PC-3 (cell line): ENCODE measurements at regions not wholly inside any gene's neighbourhood (a gene's known extent, or its start where the extent isn't known, plus 50 kb on each side); places are given as distances from the start of the nearest gene placed in this dataset.

Source experiments
- EZH2 ChIP-seq: fragments of 300-600 bp; sonication (generic); IDR thresholded peaks from one replicate; pipeline ENCODE4 v1.6.1; 2017; ENCODE audit warnings: antibody characterized with exemption, mild to moderate bottlenecking, low read length; ENCODE audit not compliant: unreplicated experiment
- EZH2phosphoT487 ChIP-seq: fragments of 300-600 bp; sonication (generic); IDR thresholded peaks from 2 replicates; pipeline ENCODE4 v1.6.1; 2018; ENCODE audit warnings: mild to moderate bottlenecking, antibody characterized with exemption, low read length, borderline replicate concordance
- TF ChIP-seq, protein P1 (sequence below): fragments of 300-600 bp; sonication (generic); conservative IDR thresholded peaks from 2 replicates; pipeline ENCODE4 v1.5.1; 2017; ENCODE audit warnings: antibody characterized with exemption, low read depth, mild to moderate bottlenecking, low read length

DNA sequence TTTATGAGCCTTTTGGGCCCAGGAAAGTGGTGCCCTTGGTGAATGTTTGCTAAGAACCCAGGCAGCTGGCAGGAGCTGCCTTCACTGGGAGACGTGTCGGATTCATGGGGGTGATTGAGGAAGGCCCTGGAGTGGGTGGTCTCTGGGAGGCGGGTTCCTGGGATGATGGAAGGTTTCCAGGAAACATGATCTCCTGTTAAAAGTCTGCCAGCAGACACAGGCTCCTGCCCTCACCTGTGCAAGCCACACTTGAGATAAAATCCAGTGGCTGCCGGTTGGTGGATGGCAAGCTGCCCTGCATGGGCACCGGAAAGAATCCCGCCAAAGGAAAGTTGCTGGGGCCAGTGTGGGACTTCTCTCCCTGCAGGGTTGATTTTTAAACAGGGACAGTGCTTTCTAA, 189.0 kb upstream of the CIBAR2 start:
- TF ChIP-seq EZH2phosphoT487 (no peak), EZH2 (no peak)
- TF ChIP-seq, protein P1, sequence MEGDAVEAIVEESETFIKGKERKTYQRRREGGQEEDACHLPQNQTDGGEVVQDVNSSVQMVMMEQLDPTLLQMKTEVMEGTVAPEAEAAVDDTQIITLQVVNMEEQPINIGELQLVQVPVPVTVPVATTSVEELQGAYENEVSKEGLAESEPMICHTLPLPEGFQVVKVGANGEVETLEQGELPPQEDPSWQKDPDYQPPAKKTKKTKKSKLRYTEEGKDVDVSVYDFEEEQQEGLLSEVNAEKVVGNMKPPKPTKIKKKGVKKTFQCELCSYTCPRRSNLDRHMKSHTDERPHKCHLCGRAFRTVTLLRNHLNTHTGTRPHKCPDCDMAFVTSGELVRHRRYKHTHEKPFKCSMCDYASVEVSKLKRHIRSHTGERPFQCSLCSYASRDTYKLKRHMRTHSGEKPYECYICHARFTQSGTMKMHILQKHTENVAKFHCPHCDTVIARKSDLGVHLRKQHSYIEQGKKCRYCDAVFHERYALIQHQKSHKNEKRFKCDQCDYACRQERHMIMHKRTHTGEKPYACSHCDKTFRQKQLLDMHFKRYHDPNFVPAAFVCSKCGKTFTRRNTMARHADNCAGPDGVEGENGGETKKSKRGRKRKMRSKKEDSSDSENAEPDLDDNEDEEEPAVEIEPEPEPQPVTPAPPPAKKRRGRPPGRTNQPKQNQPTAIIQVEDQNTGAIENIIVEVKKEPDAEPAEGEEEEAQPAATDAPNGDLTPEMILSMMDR, result no peak
